Mucosa of descending colon (tissue), 3 donors: ENCODE measurements at regions not wholly inside any gene's neighbourhood (a gene's known extent, or its start where the extent isn't known, plus 50 kb on each side); places are given as distances from the start of the nearest gene placed in this dataset.

ENCODE experiments used
- ATAC-seq: fragments of 200-7000 bp; cut with Tn5 transposase; one replicate; pipeline ENCODE4 v1.9.1; 2020; ENCODE audit warnings: mild to moderate bottlenecking, moderate library complexity
- DNase-seq, 3 donors: peaks; one replicate each; pipeline ENCODE4 v3.0.0-alpha.2; 2020
- H3K36me3 ChIP-seq: fragments of 200-600 bp; one replicate; pipeline ENCODE4 v1.8.0; 2021; ENCODE audit warnings: low read depth, mild to moderate bottlenecking
- H3K4me1 ChIP-seq: fragments of 200-600 bp; one replicate; pipeline ENCODE4 v1.8.0; 2021; ENCODE audit warnings: low read depth, mild to moderate bottlenecking
- H3K4me3 ChIP-seq: fragments of 200-600 bp; one replicate; pipeline ENCODE4 v1.8.0; 2021; ENCODE audit warnings: mild to moderate bottlenecking
- H3K9me3 ChIP-seq: fragments of 200-600 bp; one replicate; pipeline ENCODE4 v1.8.0; 2021; ENCODE audit warnings: mild to moderate bottlenecking
- CTCF ChIP-seq: fragments of 200-600 bp; IDR thresholded peaks from one replicate; pipeline ENCODE4 v1.8.0; 2022; ENCODE audit warnings: antibody characterized with exemption, mild to moderate bottlenecking
- intact Hi-C, 2 donors: fragments of 100-400 bp; cut with DNase I in 1 of 2; cut with micrococcal nuclease in 1 of 2; formaldehyde crosslinking; loops; one replicate each; pipeline versions ENCODE4 v1.11.0 to v1.11.1; 2022; cut with DNase I, micrococcal nuclease
- donor health status: DM: no; HTN: no; CAD: no; lungs with moderate emphysema.
- donor health status: DM: no; HTN: no; CAD: no.
- donor health status: DM: no; HTN: yes; CAD: no.

- intact Hi-C loops, result no loop called here
- Histone ChIP-seq H3K9me3 (peaks cover 9% of the 10 kb centered on the region), H3K4me1 (peaks cover 21% of the 10 kb centered on the region), H3K4me3 (no peak overlapping the region), H3K36me3 (no peaks in the 10 kb centered on the region)
- no peak for DNase-seq
- no peak for TF ChIP-seq CTCF
- ATAC-seq, result no peak
These were observed 299.9 kb downstream of the SOX9 start for GRCh38 chr17:72420775-72421127.

- Histone ChIP-seq H3K9me3 (peaks cover 9% of the 10 kb centered on the region), H3K4me3 (no peak overlapping the region), H3K36me3 (no peaks in the 10 kb centered on the region), H3K4me1 (peaks cover 21% of the 10 kb centered on the region)
- DNase-seq, result peak; percentile 70 to 82 (median 75)
- ATAC-seq, result peak; percentile 94
- intact Hi-C loops, result no loop called here
- TF ChIP-seq CTCF, result no peak
These were observed 300.6 kb downstream of the SOX9 start for GRCh38 chr17:72421128-72422092.

- ATAC-seq (no peak), DNase-seq (no peak)
- peaks cover 25% of the 10 kb centered on the region for H3K4me1 ChIP-seq
- intact Hi-C loops, result no loop called here
- H3K4me3 ChIP-seq, result no peak overlapping the region
- H3K9me3 ChIP-seq, result peaks cover 9% of the 10 kb centered on the region
- no peak for TF ChIP-seq CTCF
- no peaks in the 10 kb centered on the region for H3K36me3 ChIP-seq
These were observed 301.3 kb downstream of the SOX9 start for GRCh38 chr17:72422204-72422504.

- ATAC-seq, result peak; percentile 33
- Histone ChIP-seq H3K4me1 (peaks cover 31% of the 10 kb centered on the region), H3K36me3 (no peaks in the 10 kb centered on the region), H3K9me3 (peaks cover 7% of the 10 kb centered on the region), H3K4me3 (no peak overlapping the region)
- TF ChIP-seq CTCF, result no peak
- intact Hi-C loops, result no loop called here
- peak; percentile 45 to 64 (median 53) for DNase-seq
These were observed 301.9 kb downstream of the SOX9 start for GRCh38 chr17:72422505-72423285.

GRCh38 chr17:72423286-72423589, 302.4 kb downstream of the SOX9 start:
- intact Hi-C loops, result no loop called here
- DNase-seq, result no peak
- TF ChIP-seq CTCF, result no peak
- Histone ChIP-seq H3K4me1 (peaks cover 33% of the 10 kb centered on the region), H3K4me3 (no peak overlapping the region), H3K36me3 (no peaks in the 10 kb centered on the region), H3K9me3 (peaks cover 1% of the 10 kb centered on the region)
- no peak for ATAC-seq
